Body of pancreas (tissue), 4 donors: ENCODE measurements at regions not wholly inside any gene's neighbourhood (a gene's known extent, or its start where the extent isn't known, plus 50 kb on each side); places are given as distances from the start of the nearest gene placed in this dataset.

Source experiments
- POLR2A ChIP-seq, 3 donors: fragments of 450-650 bp; IDR thresholded peaks; one replicate each; pipeline ENCODE4 v1.6.1; 2016; ENCODE audit warnings: antibody characterized with exemption in 3 of 3, mild to moderate bottlenecking in 2 of 3
- TF ChIP-seq, protein P1 (sequence below), 7 experiments: fragments of 450-650 bp in 4 of 7; fragments of 200-600 bp in 3 of 7; sonication (generic) in 3 of 7; IDR thresholded peaks; one replicate each; pipeline ENCODE4 v1.5.1; 2016 to 2019; ENCODE audit warnings: antibody characterized with exemption in 7 of 7

DNA sequence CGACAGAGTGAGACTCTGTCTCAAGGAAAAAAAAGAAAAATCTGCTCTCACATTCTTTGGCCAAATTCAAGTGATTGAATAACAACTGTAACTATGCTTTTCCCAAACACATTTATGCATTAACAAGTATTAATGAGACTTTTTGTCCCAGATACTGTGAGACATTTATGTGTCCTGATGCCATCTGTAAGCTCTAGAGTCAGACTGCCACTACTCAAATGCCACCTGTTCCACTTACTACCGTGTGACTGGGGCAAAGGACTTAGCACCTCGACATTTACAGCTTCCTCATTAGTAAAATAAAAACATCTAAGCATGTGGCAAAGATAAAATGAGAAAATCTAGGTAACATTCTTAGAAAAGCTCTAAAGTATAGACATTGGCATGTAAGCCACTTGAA, 178.1 kb upstream of the MARCKS start:
- TF ChIP-seq, protein P1, sequence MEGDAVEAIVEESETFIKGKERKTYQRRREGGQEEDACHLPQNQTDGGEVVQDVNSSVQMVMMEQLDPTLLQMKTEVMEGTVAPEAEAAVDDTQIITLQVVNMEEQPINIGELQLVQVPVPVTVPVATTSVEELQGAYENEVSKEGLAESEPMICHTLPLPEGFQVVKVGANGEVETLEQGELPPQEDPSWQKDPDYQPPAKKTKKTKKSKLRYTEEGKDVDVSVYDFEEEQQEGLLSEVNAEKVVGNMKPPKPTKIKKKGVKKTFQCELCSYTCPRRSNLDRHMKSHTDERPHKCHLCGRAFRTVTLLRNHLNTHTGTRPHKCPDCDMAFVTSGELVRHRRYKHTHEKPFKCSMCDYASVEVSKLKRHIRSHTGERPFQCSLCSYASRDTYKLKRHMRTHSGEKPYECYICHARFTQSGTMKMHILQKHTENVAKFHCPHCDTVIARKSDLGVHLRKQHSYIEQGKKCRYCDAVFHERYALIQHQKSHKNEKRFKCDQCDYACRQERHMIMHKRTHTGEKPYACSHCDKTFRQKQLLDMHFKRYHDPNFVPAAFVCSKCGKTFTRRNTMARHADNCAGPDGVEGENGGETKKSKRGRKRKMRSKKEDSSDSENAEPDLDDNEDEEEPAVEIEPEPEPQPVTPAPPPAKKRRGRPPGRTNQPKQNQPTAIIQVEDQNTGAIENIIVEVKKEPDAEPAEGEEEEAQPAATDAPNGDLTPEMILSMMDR (IDR thresholded peaks at IDR 0.05) = no peak
- no peak for TF ChIP-seq POLR2A (IDR thresholded peaks at IDR 0.05)
